K562 (cell line): ENCODE measurements at regions not wholly inside any gene's neighbourhood (a gene's known extent, or its start where the extent isn't known, plus 50 kb on each side); places are given as distances from the start of the nearest gene placed in this dataset.

Experiments
- ATAC-seq: fragments of 200-7000 bp; cut with Tn5 transposase; 3 replicates; pipeline ENCODE4 v1.9.1; 2020; ENCODE audit warnings: moderate library complexity
- BruUV-seq: library from RNA; stranded (reverse); fragments of 400-500 nt; replicated peaks from 2 replicates; lab custom pipeline; 2021; lab: Mats Ljungman, UMichigan
- CTCF ChIA-PET: fragments of 300-600 bp; formaldehyde crosslinking; extraction: SDS; loops from one replicate; lab custom pipeline; 2021; ENCODE audit warnings: low intra/inter-chr PET ratio; lab: Yijun Ruan, JAX
- POLR2A ChIA-PET: fragments of 300-600, 350-650 bp; sonication (Branson Sonifier 250); formaldehyde crosslinking; extraction: SDS; loops from one replicate; lab custom pipeline; 2021; ENCODE audit warnings: antibody characterized with exemption, inconsistent platforms; lab: Yijun Ruan, JAX
- DNase-seq, 4 experiments: peaks; one replicate each; pipeline versions ENCODE4 v3.0.0 to v3.0.0-alpha.2; 2011 to 2018; ENCODE audit warnings: low spot score in 3 of 4, mixed read lengths in 3 of 4; ENCODE audit errors: extremely low read depth in 1 of 4
- FAIRE-seq: peaks from 2 replicates; lab custom pipeline; 2011; peaks lifted over from hg19 to GRCh38; lab: Jason Lieb, UNC
- H2AFZ ChIP-seq: 2 replicates; pipeline ENCODE4 v1.6.0; 2011; ENCODE audit warnings: low read depth, low read length, control low read depth, inconsistent platforms
- H3K27ac ChIP-seq: fragments of 200-600 bp; 3 replicates; pipeline ENCODE4 v1.8.0; 2011; ENCODE audit warnings: low read depth, mild to moderate bottlenecking, control low read depth, inconsistent platforms, low read length, moderate library complexity, mixed read lengths; ENCODE audit errors: extremely low read depth
- H3K27me3 ChIP-seq, 2 experiments: fragments of 300-600 bp in 1 of 2; 2 replicates in 1 of 2; 3 replicates in 1 of 2; pipeline versions ENCODE4 v1.6.0 to v1.8.0; 2011; ENCODE audit warnings: inconsistent platforms in 2 of 2, low read length in 2 of 2, mild to moderate bottlenecking in 1 of 2, mixed read lengths in 1 of 2, moderate library complexity in 1 of 2; ENCODE audit not compliant: control insufficient read depth in 2 of 2, insufficient read depth in 2 of 2
- H3K36me3 ChIP-seq: fragments of 300-600 bp; 3 replicates; pipeline ENCODE4 v1.8.0; 2011; ENCODE audit warnings: mild to moderate bottlenecking, low read length, inconsistent platforms; ENCODE audit not compliant: control insufficient read depth, insufficient read depth
- H3K4me1 ChIP-seq, 2 experiments: fragments of 200-600 bp in 1 of 2; replicated peaks in 1 of 2; 2 replicates in 1 of 2; 3 replicates in 1 of 2; pipeline versions ENCODE4 v1.5.1 to v1.8.0; 2011; ENCODE audit warnings: inconsistent platforms in 2 of 2, low read length in 2 of 2, mild to moderate bottlenecking in 1 of 2, mixed read lengths in 1 of 2, moderate library complexity in 1 of 2; ENCODE audit not compliant: control insufficient read depth in 2 of 2, insufficient read depth in 2 of 2
- H3K4me2 ChIP-seq: 2 replicates; pipeline ENCODE4 v1.6.1; 2011; ENCODE audit warnings: low read length, control low read depth, inconsistent platforms, mixed read lengths; ENCODE audit not compliant: insufficient read depth
- H3K4me3 ChIP-seq: fragments of 200-600 bp; sonication (generic), shearing (Covaris generic); 2 replicates; pipeline ENCODE4 v1.5.1; 2016; ENCODE audit warnings: control low read depth, inconsistent platforms
- H3K79me2 ChIP-seq: fragments of 200-600 bp; 3 replicates; pipeline ENCODE4 v1.8.0; 2011; ENCODE audit warnings: low read length, inconsistent platforms; ENCODE audit not compliant: control insufficient read depth, insufficient read depth
- H3K9ac ChIP-seq, 2 experiments: 2 replicates each; pipeline versions ENCODE4 v1.6.0 to v1.6.1; 2011; ENCODE audit warnings: low read depth in 2 of 2, low read length in 2 of 2, control low read depth in 1 of 2, inconsistent platforms in 1 of 2, mild to moderate bottlenecking in 1 of 2, mixed read lengths in 1 of 2; ENCODE audit not compliant: insufficient read depth in 1 of 2
- H3K9me1 ChIP-seq: one replicate; pipeline ENCODE4 v1.6.0; 2011; ENCODE audit warnings: inconsistent platforms, mild to moderate bottlenecking, low read length, moderate library complexity; ENCODE audit not compliant: control insufficient read depth, insufficient read depth
- H3K9me3 ChIP-seq: replicated peaks from 2 replicates; pipeline ENCODE4 v1.5.1; 2011; ENCODE audit warnings: low read depth, low read length, inconsistent platforms; ENCODE audit not compliant: control insufficient read depth, insufficient read depth
- H4K20me1 ChIP-seq: replicated peaks from 2 replicates; pipeline ENCODE4 v1.6.1; 2011; ENCODE audit warnings: low read length, inconsistent platforms, mixed read lengths; ENCODE audit not compliant: control insufficient read depth, insufficient read depth
- ARID4B ChIP-seq: sonication (generic); formaldehyde crosslinking; IDR thresholded peaks from 2 replicates; pipeline ENCODE4 v1.8.0; 2022; ENCODE audit warnings: mild to moderate bottlenecking, missing genetic modification reagents
- DACH1 ChIP-seq: fragments of 450-650 bp; IDR thresholded peaks from 2 replicates; pipeline ENCODE4 v1.6.1; 2018; ENCODE audit not compliant: partially characterized antibody
- NUFIP1 ChIP-seq: fragments of 450-650 bp; IDR thresholded peaks from 2 replicates; pipeline ENCODE4 v1.6.1; 2018; ENCODE audit not compliant: partially characterized antibody
- TEAD1 ChIP-seq, 2 experiments: fragments of 450-650 bp in 1 of 2; sonication (generic) in 1 of 2; formaldehyde crosslinking; IDR thresholded peaks; 2 replicates each; pipeline versions ENCODE4 v1.4.0 to v1.8.0; 2020 to 2022; ENCODE audit warnings: mild to moderate bottlenecking in 2 of 2, missing genetic modification reagents in 1 of 2
- ZNF133 ChIP-seq: fragments of 250-450 bp; sonication (Bioruptor Pico); IDR thresholded peaks from 2 replicates; pipeline ENCODE4 v1.4.0; 2020; ENCODE audit warnings: mild to moderate bottlenecking
- WGBS: fragments of 100-300 bp; shearing (Covaris generic); methylation state at CpG from one replicate; pipeline ENCODE4 v1.1.6; 2016; ENCODE audit warnings: low coverage, mixed read lengths; ENCODE audit not compliant: insufficient coverage; ENCODE audit errors: missing lambda C conversion rate; 5-methylcytosine and 5-hydroxymethylcytosine counted together
- in situ Hi-C: fragments of 300-500 bp; cut with MboI; formaldehyde crosslinking; loops from 4 replicates; pipeline ENCODE4 v1.15.0; 2018; ENCODE audit warnings: inconsistent platforms, mixed read lengths
- intact Hi-C: fragments of 100-400 bp; cut with micrococcal nuclease; formaldehyde crosslinking; loops from 2 replicates; pipeline ENCODE4 v1.14.2; 2022
- TF ChIP-seq, protein P1 (sequence below), 2 experiments: fragments of 450-650 bp; IDR thresholded peaks; 2 replicates each; pipeline ENCODE4 v1.6.1; 2016; ENCODE audit warnings: mild to moderate bottlenecking in 2 of 2, borderline replicate concordance in 1 of 2, low read depth in 1 of 2, moderate library complexity in 1 of 2

GRCh38 chr20:39533858-39534257 is 571.7 kb downstream of the DHX35 start:
- Histone ChIP-seq H3K4me1 (no peaks in the 10 kb centered on the region), H3K4me3 (no peak overlapping the region), H3K9me3 (no peaks in the 10 kb centered on the region), H4K20me1 (no peaks in the 10 kb centered on the region), H3K79me2 (no peaks in the 10 kb centered on the region), H2AFZ (no peak overlapping the region), H3K9me1 (no peaks in the 10 kb centered on the region), H3K27me3 (no peaks in the 10 kb centered on the region), H3K27ac (no peak overlapping the region), H3K4me2 (no peak overlapping the region), H3K36me3 (no peaks in the 10 kb centered on the region), H3K9ac (no peak overlapping the region)
- DNase-seq = no peak
- intact Hi-C loops (no loop called here), in situ Hi-C loops (no loop called here)
- FAIRE-seq = no peak
- no TSS peak for BruUV-seq
- TF ChIP-seq NUFIP1 = no peak
- TF ChIP-seq DACH1 = no peak
- TF ChIP-seq ZNF133 = no peak
- no peak for TF ChIP-seq ARID4B
- TF ChIP-seq, protein P1, sequence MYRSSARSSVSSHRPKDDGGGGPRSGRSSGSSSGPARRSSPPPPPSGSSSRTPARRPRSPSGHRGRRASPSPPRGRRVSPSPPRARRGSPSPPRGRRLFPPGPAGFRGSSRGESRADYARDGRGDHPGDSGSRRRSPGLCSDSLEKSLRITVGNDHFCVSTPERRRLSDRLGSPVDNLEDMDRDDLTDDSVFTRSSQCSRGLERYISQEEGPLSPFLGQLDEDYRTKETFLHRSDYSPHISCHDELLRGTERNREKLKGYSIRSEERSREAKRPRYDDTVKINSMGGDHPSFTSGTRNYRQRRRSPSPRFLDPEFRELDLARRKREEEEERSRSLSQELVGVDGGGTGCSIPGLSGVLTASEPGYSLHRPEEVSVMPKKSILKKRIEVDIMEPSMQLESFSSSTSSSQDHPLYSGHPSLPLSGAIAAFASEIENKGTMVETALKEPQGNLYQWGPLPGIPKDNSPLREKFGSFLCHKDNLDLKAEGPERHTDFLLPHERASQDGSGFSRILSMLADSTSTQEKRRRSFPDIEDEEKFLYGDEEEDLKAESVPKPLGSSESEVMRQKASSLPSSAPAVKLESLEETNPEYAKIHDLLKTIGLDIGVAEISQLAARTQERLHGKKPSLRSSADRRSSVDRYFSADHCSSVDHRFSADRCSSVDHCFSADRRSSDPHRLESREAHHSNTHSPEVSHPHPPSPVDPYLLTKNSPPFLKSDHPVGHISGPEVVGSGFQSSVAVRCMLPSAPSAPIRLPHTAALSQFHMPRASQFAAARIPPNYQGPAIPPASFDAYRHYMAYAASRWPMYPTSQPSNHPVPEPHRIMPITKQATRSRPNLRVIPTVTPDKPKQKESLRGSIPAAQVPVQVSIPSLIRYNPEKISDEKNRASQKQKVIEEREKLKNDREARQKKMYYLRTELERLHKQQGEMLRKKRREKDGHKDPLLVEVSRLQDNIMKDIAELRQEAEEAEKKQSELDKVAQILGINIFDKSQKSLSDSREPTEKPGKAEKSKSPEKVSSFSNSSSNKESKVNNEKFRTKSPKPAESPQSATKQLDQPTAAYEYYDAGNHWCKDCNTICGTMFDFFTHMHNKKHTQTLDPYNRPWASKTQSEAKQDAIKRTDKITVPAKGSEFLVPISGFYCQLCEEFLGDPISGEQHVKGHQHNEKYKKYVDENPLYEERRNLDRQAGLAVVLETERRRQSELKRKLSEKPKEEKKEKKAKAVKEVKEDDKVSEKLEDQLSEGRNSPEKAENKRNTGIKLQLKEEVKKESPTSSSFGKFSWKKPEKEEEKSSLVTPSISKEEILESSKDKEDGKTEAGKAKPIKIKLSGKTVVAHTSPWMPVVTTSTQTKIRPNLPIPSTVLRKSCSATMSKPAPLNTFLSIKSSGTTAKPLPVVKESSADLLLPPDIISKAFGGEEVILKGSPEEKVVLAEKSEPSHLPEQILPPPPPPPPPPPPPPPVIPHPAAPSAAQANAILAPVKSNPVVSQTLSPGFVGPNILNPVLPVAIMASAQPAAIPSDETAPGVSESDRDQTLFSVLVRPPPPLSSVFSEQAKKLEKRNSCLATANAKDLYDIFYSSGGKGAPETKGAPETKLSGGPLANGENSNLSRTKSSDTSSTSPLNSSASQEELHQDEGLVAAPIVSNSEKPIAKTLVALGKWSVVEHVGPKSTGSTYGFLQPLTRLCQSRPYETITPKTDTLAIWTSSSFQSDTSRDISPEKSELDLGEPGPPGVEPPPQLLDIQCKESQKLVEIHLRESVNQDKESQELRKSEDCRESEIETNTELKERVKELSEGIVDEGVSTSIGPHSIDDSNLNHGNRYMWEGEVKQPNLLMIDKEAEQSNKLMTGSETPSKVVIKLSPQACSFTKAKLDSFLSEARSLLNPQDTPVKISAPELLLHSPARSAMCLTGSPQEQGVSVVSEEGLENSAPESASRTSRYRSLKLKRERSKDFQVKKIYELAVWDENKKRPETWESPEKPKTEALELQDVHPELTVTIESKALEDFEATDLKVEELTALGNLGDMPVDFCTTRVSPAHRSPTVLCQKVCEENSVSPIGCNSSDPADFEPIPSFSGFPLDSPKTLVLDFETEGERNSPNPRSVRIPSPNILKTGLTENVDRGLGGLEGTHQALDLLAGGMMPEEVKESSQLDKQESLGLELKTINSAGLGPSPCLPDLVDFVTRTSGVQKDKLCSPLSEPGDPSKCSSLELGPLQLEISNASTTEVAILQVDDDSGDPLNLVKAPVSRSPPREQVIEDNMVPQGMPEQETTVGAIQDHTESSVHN (IDR thresholded peaks at IDR 0.05; ENCODE audit: borderline replicate concordance in 1 of 2, low read depth in 1 of 2) = no peak
- TF ChIP-seq TEAD1 (CRISPR knock-in tag; IDR thresholded peaks at IDR 0.05) = no peak
- ChIA-PET POLR2A (no interaction called here), CTCF (no interaction called here)
- ATAC-seq = no peak
- 0% methylated on average over 3 of the region's 3 CpGs for WGBS
